IPS-NIHi11 (cell line): ENCODE measurements at regions not wholly inside any gene's neighbourhood (a gene's known extent, or its start where the extent isn't known, plus 50 kb on each side); places are given as distances from the start of the nearest gene placed in this dataset.
"Not testable (repeated sequence)": the region's sequence is repeated elsewhere in the genome, so short reads cannot be mapped to it uniquely, and the experiment has no call there.

ENCODE experiments used
- DNase-seq: peaks from one replicate; pipeline ENCODE4 v3.0.0; 2012; ENCODE audit warnings: mixed read lengths, low spot score

GRCh38 chr5:108444130-108444529, 62.2 kb upstream of the FBXL17 start:
- DNase-seq, result not testable (repeated sequence)

- DNase-seq, result not testable (repeated sequence)
Observed at GRCh38 chr5:108442063-108442651, 60.3 kb upstream of the FBXL17 start.

GRCh38 chr5:108437425-108437824, 55.5 kb upstream of the FBXL17 start:
- no peak for DNase-seq

GRCh38 chr5:108436696-108437095, 54.8 kb upstream of the FBXL17 start:
- DNase-seq, result no peak

- DNase-seq, result no peak
Observed at GRCh38 chr5:108433600-108433999, 51.7 kb upstream of the FBXL17 start.

- DNase-seq, result no peak
Observed at GRCh38 chr5:108432024-108432423, 50.1 kb upstream of the FBXL17 start.
